ENCODE measurements at regions not wholly inside any gene's neighbourhood (a gene's known extent, or its start where the extent isn't known, plus 50 kb on each side); places are given as distances from the start of the nearest gene placed in this dataset.
"Not testable (repeated sequence)": the region's sequence is repeated elsewhere in the genome, so short reads cannot be mapped to it uniquely, and the experiment has no call there.

DNA sequence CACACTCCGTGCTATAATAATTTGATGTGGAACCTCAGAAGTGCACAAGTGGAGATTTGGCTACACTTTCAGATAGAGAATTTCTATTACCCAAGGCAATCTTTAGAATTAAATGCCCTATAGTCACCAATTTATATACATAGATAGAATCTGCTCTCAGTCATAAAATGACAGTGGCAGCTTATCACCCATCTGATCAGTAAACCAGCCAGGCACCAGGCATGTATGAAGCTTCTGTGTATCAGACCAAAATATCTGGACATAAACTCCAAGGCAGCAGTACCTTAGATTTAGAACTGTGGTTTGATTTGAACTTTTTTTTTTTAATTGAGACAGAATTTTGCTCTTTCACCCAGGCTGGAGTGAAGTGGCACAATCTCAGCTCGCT is 180.9 kb downstream of the IPMK start:
- Mint-ChIP-seq H3K4me1 (no peaks in the 10 kb centered on the region), H3K4me3 (no peak overlapping the region)

DNA sequence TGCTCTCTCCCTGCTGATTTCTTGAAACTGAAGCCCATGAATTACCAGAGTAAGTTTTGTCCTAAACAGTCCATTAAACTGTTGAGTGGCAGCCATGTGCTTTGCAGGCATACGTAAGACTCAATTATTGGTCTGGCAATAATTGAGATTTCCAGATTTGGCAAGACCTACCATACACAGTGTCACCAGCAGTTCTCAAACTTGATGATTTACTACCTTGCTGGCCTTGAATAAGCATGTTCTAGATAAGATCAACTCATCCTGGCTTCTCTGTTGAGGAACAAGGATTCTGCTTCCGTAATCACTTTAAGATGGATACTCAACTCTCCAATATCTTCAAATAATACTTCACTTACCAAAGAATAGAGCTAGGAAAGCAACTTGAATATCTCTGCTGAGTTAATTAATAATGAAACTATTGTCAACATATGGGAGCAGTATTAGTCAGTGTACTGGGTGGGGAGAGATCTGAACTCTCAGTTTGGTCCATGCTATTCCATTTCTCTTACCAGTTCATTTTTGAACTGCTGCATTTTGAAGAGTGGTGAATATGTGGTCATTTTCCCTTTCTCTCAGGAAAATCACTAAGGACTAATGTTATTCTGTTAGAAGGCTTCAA is 181.4 kb downstream of the IPMK start:
- H3K9me3 Mint-ChIP-seq = no peaks in the 10 kb centered on the region
- DNase-seq (no peak), ATAC-seq (no peak)
- no peaks in the 10 kb centered on the region for H3K36me3 Mint-ChIP-seq (ENCODE audit: low read depth)
- no peak overlapping the region for H3K4me3 Mint-ChIP-seq
- peaks cover 8% of the 10 kb centered on the region for H3K27me3 Mint-ChIP-seq
- H3K27ac Mint-ChIP-seq = no peak overlapping the region
- H3K4me1 Mint-ChIP-seq = no peaks in the 10 kb centered on the region

More for the DNA sequence above, 180.9 kb downstream of the IPMK start:
- Mint-ChIP-seq H3K9me3 (no peaks in the 10 kb centered on the region), H3K36me3 (ENCODE audit: low read depth) (no peaks in the 10 kb centered on the region), H3K27me3 (peaks cover 8% of the 10 kb centered on the region), H3K27ac (no peak overlapping the region)
- ATAC-seq (no peak), DNase-seq (no peak)

DNA sequence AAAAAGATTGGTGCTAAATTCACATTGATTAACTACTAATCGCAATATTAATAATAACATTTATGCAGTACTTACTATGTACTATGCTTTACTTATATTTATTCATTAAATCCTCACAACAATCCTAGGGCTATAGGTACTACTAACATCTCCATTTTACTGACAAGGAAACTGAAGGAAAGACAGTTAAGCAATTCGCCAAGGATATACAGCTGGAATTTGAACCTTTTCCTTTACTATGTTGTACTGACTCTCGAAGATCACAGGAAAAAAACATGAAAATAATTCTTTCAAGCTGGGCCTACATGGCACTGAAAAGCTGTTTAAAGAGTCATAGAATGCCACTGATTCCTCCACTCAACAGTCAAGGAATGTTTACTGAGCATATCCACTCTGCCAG is 185.4 kb downstream of the IPMK start:
- H3K27ac Mint-ChIP-seq = no peak overlapping the region

DNA sequence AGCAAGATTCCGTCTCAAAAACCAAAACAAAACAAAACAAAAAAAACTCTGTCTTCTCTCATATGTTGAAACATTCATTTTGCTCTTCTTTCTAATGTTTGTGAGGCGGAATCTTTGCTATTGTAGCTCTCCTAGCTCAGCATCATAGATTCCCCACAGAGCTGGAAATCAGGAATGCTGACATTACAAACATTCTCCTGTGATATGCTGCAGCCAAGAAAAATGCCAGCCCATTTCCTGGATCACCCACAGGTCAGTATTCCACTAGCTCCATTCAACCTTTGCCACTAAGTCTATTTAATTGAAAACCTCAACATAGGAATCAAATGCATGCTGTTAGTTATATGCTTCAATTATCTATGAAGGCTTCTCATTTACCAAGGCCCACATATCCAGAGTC is 186.3 kb downstream of the IPMK start:
- H3K4me3 Mint-ChIP-seq = no peak overlapping the region
- no peak for ATAC-seq
- H3K36me3 Mint-ChIP-seq (ENCODE audit: low read depth) = no peaks in the 10 kb centered on the region
- H3K4me1 Mint-ChIP-seq = no peaks in the 10 kb centered on the region
- H3K27me3 Mint-ChIP-seq = peaks cover 4% of the 10 kb centered on the region
- DNase-seq = no peak
- H3K27ac Mint-ChIP-seq = no peak overlapping the region
- no peaks in the 10 kb centered on the region for H3K9me3 Mint-ChIP-seq

More for the DNA sequence above, 185.4 kb downstream of the IPMK start:
- ATAC-seq (no peak), DNase-seq (no peak)
- H3K4me3 Mint-ChIP-seq = no peak overlapping the region
- no peaks in the 10 kb centered on the region for H3K4me1 Mint-ChIP-seq
- H3K9me3 Mint-ChIP-seq = no peaks in the 10 kb centered on the region
- H3K36me3 Mint-ChIP-seq (ENCODE audit: low read depth) = no peaks in the 10 kb centered on the region
- peaks cover 4% of the 10 kb centered on the region for H3K27me3 Mint-ChIP-seq

DNA sequence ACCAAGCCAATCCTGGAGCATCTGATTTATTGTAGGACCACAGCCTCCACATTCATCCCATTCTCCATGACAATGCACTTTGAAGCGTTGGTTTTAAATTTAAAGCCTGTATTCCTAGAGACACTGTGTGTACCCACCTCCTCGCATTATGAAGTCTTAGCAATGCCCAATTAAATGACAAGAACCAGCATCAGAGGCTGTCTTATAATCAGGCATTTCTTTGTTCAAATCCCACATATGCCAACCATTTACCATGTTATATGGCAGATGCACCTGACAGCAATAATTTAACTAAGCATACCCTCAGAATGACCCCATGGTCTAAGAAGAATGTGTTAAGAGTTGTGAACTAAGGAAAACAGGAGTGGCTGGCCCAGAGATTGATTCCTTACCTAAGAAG is 188.2 kb downstream of the IPMK start:
- Mint-ChIP-seq H3K27ac (no peak overlapping the region), H3K27me3 (no peaks in the 10 kb centered on the region), H3K36me3 (ENCODE audit: low read depth) (no peaks in the 10 kb centered on the region), H3K4me3 (no peak overlapping the region), H3K4me1 (no peaks in the 10 kb centered on the region), H3K9me3 (no peaks in the 10 kb centered on the region)
- no peak for DNase-seq
- ATAC-seq = no peak

DNA sequence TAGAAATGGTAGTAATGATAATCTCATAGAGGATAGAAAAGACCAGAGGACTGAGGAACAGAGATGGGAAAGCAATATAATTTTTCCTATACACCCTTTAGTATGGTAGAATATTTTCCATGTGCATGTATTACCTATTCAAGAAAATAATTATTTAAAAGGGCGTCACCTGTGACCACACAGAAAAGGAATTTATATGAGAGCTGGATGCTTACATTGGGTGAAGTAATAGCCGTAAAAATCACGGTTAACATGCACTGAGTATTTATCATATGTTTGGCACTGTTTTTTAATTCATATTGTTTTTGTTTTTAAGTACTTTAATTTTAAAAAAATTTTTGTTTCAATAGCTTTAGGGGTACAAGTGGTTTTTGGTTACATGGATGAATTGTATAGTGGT is 195.1 kb downstream of the IPMK start:
- Mint-ChIP-seq H3K27me3 (peaks cover 2% of the 10 kb centered on the region), H3K4me1 (no peaks in the 10 kb centered on the region), H3K4me3 (no peak overlapping the region), H3K9me3 (no peaks in the 10 kb centered on the region), H3K27ac (no peak overlapping the region), H3K36me3 (ENCODE audit: low read depth) (no peaks in the 10 kb centered on the region)
- ATAC-seq (no peak), DNase-seq (no peak)

DNA sequence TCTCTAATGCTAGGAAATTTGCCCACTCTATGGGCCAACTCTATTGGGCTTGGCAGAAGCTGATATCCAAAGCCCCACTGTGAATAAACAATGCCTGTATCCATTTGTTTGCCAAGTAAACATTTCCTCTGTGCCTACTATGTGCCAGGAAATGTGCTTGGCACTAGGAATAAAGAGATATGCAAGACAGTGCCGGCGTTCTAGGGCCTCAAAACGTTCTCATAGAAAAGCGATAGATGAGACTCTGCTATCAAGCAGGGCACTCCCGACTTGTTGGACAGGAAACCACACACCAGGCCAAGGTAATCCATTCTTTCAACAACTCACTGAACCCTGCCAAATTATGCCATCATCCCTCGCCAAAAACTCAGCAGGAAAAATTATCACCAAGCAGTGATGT is 196.7 kb downstream of the IPMK start:
- H3K4me3 Mint-ChIP-seq = no peak overlapping the region
- H3K4me1 Mint-ChIP-seq = no peaks in the 10 kb centered on the region
- no peak overlapping the region for H3K27ac Mint-ChIP-seq
- no peak for ATAC-seq
- H3K27me3 Mint-ChIP-seq = peaks cover 2% of the 10 kb centered on the region
- no peaks in the 10 kb centered on the region for H3K9me3 Mint-ChIP-seq
- no peak for DNase-seq
- H3K36me3 Mint-ChIP-seq (ENCODE audit: low read depth) = no peaks in the 10 kb centered on the region

DNA sequence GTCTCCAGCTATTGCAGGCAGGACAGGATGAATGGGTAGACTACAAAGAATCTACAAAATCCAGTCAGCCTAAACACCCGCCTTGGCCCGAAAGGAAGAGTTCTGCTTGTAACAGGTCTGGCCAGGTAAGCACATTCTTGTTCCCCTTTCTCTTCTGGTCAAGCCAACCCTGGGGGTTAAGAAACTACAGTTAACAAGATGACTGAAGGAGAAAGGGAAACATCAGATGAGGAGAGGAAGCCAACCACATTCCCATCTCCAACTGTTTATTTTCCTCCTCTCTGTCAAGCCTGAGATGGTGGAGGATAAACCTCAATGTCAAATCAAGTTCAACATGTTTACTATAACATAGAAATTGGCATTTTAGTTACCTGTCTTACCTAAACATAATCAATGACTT is 198.9 kb downstream of the IPMK start:
- H3K36me3 Mint-ChIP-seq (ENCODE audit: low read depth) = no peaks in the 10 kb centered on the region
- H3K27ac Mint-ChIP-seq = no peak overlapping the region
- no peak overlapping the region for H3K4me3 Mint-ChIP-seq
- no peaks in the 10 kb centered on the region for H3K9me3 Mint-ChIP-seq
- DNase-seq (no peak), ATAC-seq (no peak)
- no peaks in the 10 kb centered on the region for H3K4me1 Mint-ChIP-seq
- H3K27me3 Mint-ChIP-seq = peaks cover 2% of the 10 kb centered on the region

DNA sequence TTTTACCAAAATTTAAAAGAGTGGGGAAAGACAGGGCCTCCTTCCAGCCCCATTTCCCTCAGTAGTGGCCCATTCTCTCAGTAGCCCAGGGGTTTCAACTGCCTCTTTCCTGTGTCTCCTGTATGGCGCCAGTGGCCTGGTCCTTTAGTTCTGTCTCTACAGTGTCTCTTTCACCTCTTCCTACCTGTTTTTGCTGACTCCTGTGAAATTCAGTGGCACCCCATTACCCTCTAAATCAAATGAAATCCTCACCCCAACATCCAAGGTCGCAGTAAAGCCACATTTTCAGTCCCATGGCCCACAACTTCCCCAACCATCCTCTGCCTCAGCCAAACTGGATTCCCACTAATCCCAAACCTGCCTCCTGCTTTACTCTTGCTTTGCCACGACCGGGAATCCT is 200.7 kb downstream of the IPMK start:
- Mint-ChIP-seq H3K36me3 (ENCODE audit: low read depth) (no peaks in the 10 kb centered on the region), H3K27ac (no peak overlapping the region), H3K27me3 (peaks cover 2% of the 10 kb centered on the region), H3K9me3 (no peaks in the 10 kb centered on the region), H3K4me1 (no peaks in the 10 kb centered on the region), H3K4me3 (no peak overlapping the region)
- no peak for DNase-seq
- no peak for ATAC-seq

DNA sequence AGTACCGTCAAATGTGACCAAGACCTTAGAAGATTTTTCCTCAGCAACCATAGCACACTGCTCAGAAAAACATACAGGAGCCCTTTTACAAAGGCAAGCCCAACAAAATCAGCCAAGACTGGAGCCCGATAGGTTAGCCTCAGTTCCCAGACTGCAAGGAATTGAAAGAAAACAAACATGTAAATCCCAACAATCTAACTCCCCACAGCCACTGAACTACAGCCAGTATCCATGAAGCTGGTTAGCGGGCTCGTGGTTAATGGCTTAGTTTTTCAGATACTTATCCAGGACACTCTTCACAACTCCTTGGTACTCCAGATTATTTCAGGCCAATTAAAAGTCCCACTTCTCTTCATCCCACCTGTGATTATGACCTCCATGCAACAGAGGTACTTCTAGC is 201.6 kb downstream of the IPMK start:
- no peak for ATAC-seq
- H3K4me1 Mint-ChIP-seq = no peaks in the 10 kb centered on the region
- no peaks in the 10 kb centered on the region for H3K36me3 Mint-ChIP-seq (ENCODE audit: low read depth)
- H3K4me3 Mint-ChIP-seq = no peak overlapping the region
- DNase-seq = no peak
- H3K9me3 Mint-ChIP-seq = no peaks in the 10 kb centered on the region
- H3K27ac Mint-ChIP-seq = no peak overlapping the region
- peaks cover 2% of the 10 kb centered on the region for H3K27me3 Mint-ChIP-seq

DNA sequence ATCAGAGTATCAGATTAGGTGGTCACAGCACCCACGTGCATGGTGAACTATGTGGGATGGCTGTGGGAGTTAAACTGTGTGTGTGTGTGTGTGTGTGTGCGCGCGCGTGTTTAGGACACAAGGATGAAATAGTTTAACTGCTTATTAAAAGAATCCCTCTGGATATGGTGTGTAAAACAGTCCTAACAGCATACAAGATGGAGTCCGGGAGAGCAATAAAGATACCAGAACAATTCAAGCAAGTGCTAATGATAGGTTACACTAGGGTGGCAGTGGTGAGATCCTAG is 202.2 kb downstream of the IPMK start:
- Mint-ChIP-seq H3K27ac (no peak overlapping the region), H3K4me3 (no peak overlapping the region), H3K4me1 (no peaks in the 10 kb centered on the region), H3K9me3 (no peaks in the 10 kb centered on the region), H3K36me3 (ENCODE audit: low read depth) (no peaks in the 10 kb centered on the region), H3K27me3 (peaks cover 2% of the 10 kb centered on the region)
- no peak for ATAC-seq
- DNase-seq = no peak

DNA sequence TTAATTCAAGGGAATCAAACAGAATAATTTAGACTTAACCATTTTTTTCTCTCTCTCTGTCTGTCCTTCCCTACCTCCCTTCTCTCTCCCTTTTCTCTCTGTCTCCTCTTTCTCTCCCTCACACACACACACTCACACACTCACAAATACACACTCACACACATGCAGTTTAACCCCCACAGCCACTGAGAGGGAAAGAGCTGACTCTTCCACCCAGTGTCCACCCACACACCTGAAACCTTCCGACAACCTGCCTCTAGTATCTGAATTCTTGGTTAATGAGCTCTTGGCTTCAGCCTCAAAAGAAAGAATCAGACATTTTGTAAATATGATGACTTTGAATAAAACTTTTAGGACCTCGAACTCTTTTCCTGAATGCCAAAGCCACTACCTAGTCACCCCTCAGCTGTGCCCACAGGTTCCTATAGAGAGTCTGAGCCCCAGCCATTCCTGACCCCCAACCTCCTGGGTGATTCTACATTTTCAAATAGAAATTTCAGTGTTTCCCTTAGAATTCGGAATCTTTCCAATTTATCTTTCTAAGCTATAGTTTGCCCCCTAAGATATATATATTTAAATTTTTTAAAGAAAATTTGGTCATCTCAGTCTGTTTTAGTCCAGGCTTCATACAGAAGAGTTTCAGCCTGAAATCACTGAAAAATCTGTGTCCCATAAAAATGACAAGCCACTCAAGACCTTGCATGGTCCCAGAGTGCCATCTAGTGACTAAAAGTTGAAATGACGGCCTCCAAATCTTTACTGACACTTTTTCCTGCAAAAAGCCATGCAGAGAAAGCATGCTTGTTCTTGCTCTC is 202.8 kb downstream of the IPMK start:
- no peak overlapping the region for H3K27ac Mint-ChIP-seq
- peaks cover 2% of the 10 kb centered on the region for H3K27me3 Mint-ChIP-seq
- ATAC-seq (no peak), DNase-seq (no peak)
- no peaks in the 10 kb centered on the region for H3K9me3 Mint-ChIP-seq
- no peak overlapping the region for H3K4me3 Mint-ChIP-seq
- H3K36me3 Mint-ChIP-seq (ENCODE audit: low read depth) = no peaks in the 10 kb centered on the region
- no peaks in the 10 kb centered on the region for H3K4me1 Mint-ChIP-seq

DNA sequence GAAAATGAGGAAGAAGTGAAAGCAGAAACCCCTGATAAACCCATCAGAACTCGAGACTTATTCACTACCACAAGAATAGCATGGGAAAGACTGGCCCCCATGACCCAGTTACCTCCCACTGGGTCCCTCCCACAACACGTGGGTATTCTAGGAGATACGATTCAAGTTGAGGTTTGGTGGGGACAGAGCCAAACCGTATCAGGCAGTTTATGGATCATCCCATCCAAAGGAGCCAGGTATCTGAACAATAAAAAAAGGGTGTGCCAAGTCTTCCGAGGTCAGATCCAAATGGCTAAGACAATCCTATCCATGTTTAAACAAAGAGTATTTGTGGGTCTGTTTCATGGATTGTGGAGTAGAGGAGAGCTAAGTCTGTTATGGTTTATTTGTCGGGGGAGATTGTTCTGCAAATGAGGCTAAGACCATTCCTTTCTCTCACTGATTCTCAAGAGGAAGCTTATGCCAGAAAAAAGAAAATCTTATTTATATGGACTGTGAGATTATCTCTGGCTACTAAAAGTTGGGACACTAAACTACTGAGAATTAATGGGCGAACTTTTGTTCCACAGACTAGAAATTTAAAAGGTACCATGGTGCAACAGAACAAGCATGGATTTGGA is 203.7 kb downstream of the IPMK start:
- Mint-ChIP-seq H3K9me3 (no peaks in the 10 kb centered on the region), H3K27ac (no peak overlapping the region), H3K27me3 (peaks cover 2% of the 10 kb centered on the region), H3K4me3 (no peak overlapping the region), H3K4me1 (no peaks in the 10 kb centered on the region), H3K36me3 (ENCODE audit: low read depth) (no peaks in the 10 kb centered on the region)
- no peak for ATAC-seq
- no peak for DNase-seq

DNA sequence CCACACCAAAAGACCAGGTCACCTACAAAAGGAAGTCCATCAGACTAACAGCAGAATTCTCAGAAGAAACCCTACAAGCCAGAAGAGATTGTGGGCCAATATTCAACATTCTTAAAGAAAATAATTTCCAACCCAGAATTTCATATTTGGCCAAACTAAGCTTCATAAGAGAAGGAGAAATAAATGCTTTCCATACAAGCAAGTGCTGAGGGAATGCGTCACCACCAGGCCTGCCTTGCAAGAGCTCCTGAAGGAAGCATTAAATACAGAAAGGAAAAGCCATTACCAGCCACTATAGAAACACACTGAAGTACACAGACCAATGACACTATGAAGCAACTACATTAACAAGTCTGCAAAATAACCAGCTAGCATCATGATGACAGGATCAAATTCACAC is 209.0 kb downstream of the IPMK start:
- not testable (repeated sequence) for ATAC-seq; DNase-seq; H3K36me3 Mint-ChIP-seq (ENCODE audit: low read depth); H3K4me1 Mint-ChIP-seq; H3K9me3 Mint-ChIP-seq; H3K27ac Mint-ChIP-seq; H3K27me3 Mint-ChIP-seq; H3K4me3 Mint-ChIP-seq

DNA sequence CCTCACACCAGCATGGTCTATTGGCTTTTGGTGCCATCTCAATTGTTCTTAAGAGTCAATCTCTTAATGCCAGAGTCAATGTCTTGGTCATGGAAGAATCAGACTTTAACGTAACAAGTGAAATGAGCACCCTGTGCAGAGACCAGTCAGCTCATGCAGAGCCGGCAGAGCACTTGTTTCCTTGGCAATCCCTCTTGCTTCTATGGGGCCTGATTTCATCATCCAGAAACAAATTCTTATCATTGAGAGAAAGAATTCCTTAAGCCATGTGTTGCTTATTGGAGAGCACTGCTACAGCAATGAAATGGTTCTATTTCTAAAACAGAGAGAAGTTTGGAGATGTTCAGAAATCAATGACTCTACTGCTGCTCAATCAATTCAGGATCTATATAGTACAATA is 212.8 kb downstream of the IPMK start:
- Mint-ChIP-seq H3K27ac (no peak overlapping the region), H3K36me3 (ENCODE audit: low read depth) (no peaks in the 10 kb centered on the region), H3K4me1 (no peaks in the 10 kb centered on the region), H3K27me3 (peaks cover 2% of the 10 kb centered on the region), H3K9me3 (no peaks in the 10 kb centered on the region), H3K4me3 (no peak overlapping the region)
- DNase-seq = no peak
- ATAC-seq = no peak

Measured in activated naive CD8-positive, alpha-beta T cell treated with anti-CD3 and anti-CD28 coated beads, Interleukin-2, amount 50 U/mL, for 24 hours (primary cell).